Endothelial cell of umbilical vein (primary cell): ENCODE measurements at regions not wholly inside any gene's neighbourhood (a gene's known extent, or its start where the extent isn't known, plus 50 kb on each side); places are given as distances from the start of the nearest gene placed in this dataset.

Source experiments
- BruUV-seq: library from RNA; stranded (reverse); fragments of 400-500 nt; replicated peaks from 2 replicates; lab custom pipeline; 2021; lab: Mats Ljungman, UMichigan
- CTCF ChIA-PET: fragments of 300-600, 350-600 bp; sonication (Branson Sonifier 250); formaldehyde crosslinking; loops from one replicate; lab custom pipeline; 2021; ENCODE audit warnings: antibody characterized with exemption, inconsistent platforms; lab: Charles Lee
- POLR2A ChIA-PET: fragments of 300-600, 350-600 bp; sonication (Branson Sonifier 250); formaldehyde crosslinking; loops from one replicate; lab custom pipeline; 2021; ENCODE audit warnings: antibody characterized with exemption, inconsistent platforms; lab: Charles Lee
- DNase-seq: peaks from one replicate; pipeline ENCODE4 v3.0.0-alpha.2; 2011; ENCODE audit warnings: low read depth, low spot score
- FAIRE-seq: peaks from 2 replicates; lab custom pipeline; 2011; peaks lifted over from hg19 to GRCh38; lab: Jason Lieb, UNC
- H2AFZ ChIP-seq: 2 replicates; pipeline ENCODE4 v1.6.0; 2012; ENCODE audit warnings: low read depth, low read length, control low read depth, inconsistent platforms
- H3K27ac ChIP-seq: 2 replicates; pipeline ENCODE4 v1.5.1; 2011; ENCODE audit warnings: low read depth, mild to moderate bottlenecking, control low read depth, low read length, moderate library complexity; ENCODE audit not compliant: insufficient read depth
- H3K27me3 ChIP-seq, 2 experiments: 2 replicates each; pipeline versions ENCODE4 v1.6.0 to v1.6.1; 2011; ENCODE audit warnings: low read length in 2 of 2, mixed read lengths in 1 of 2; ENCODE audit not compliant: control insufficient read depth in 2 of 2, insufficient read depth in 2 of 2
- H3K36me3 ChIP-seq, 2 experiments: 2 replicates in 1 of 2; 3 replicates in 1 of 2; pipeline ENCODE4 v1.5.1; 2011; ENCODE audit warnings: low read length in 2 of 2, mild to moderate bottlenecking in 1 of 2, moderate library complexity in 1 of 2; ENCODE audit not compliant: control insufficient read depth in 2 of 2, insufficient read depth in 2 of 2; ENCODE audit errors: extremely low read depth in 1 of 2
- H3K4me1 ChIP-seq: 3 replicates; pipeline ENCODE4 v1.5.1; 2011; ENCODE audit warnings: mild to moderate bottlenecking, low read length; ENCODE audit not compliant: control insufficient read depth, insufficient read depth; ENCODE audit errors: extremely low read depth
- H3K4me2 ChIP-seq: 2 replicates; pipeline ENCODE4 v1.6.1; 2011; ENCODE audit warnings: low read length, control low read depth, mixed read lengths; ENCODE audit not compliant: insufficient read depth
- H3K4me3 ChIP-seq, 3 experiments: fragments of 200-600 bp in 1 of 3; sonication (generic), shearing (Covaris generic) in 1 of 3; replicated peaks in 1 of 3; 2 replicates each; pipeline ENCODE4 v1.5.1; 2011 to 2016; ENCODE audit warnings: control low read depth in 3 of 3, low read length in 3 of 3, mild to moderate bottlenecking in 2 of 3, inconsistent platforms in 1 of 3, low read depth in 1 of 3, moderate library complexity in 1 of 3; ENCODE audit not compliant: insufficient read depth in 1 of 3
- H3K79me2 ChIP-seq: 2 replicates; pipeline ENCODE4 v1.6.0; 2012; ENCODE audit warnings: low read length, inconsistent platforms; ENCODE audit not compliant: control insufficient read depth, insufficient read depth
- H3K9ac ChIP-seq: replicated peaks from 2 replicates; pipeline ENCODE3; 2011; ENCODE audit warnings: low read length, control low read depth; ENCODE audit not compliant: insufficient read depth; ENCODE audit errors: extremely low read depth
- H3K9me1 ChIP-seq: replicated peaks from 3 replicates; pipeline ENCODE4 v1.6.0; 2011; ENCODE audit warnings: mild to moderate bottlenecking, low read length; ENCODE audit not compliant: control insufficient read depth, insufficient read depth; ENCODE audit errors: extremely low read depth
- H3K9me3 ChIP-seq: replicated peaks from 2 replicates; pipeline ENCODE4 v1.5.1; 2012; ENCODE audit warnings: low read length, inconsistent platforms; ENCODE audit not compliant: control insufficient read depth, insufficient read depth
- H4K20me1 ChIP-seq: replicated peaks from 2 replicates; pipeline ENCODE3; 2011; ENCODE audit warnings: mild to moderate bottlenecking, low read length; ENCODE audit not compliant: control insufficient read depth, insufficient read depth; ENCODE audit errors: extremely low read depth
- CTCF ChIP-seq, 2 donors: IDR thresholded peaks; 1 replicate in 1 of 2; 2 replicates in 1 of 2; pipeline ENCODE4 v1.5.1; 2011; ENCODE audit warnings: low read length in 2 of 2, mild to moderate bottlenecking in 2 of 2, moderate library complexity in 2 of 2, control low read depth in 1 of 2, inconsistent platforms in 1 of 2, low read depth in 1 of 2; ENCODE audit not compliant: insufficient read depth in 1 of 2; ENCODE audit errors: extremely low read depth in 1 of 2
- EZH2 ChIP-seq: IDR thresholded peaks from 2 replicates; pipeline ENCODE4 v1.6.1; 2012; ENCODE audit warnings: borderline replicate concordance, low read depth, mild to moderate bottlenecking, moderate library complexity, low read length, inconsistent platforms; ENCODE audit not compliant: severe bottlenecking
- FOS ChIP-seq: IDR thresholded peaks from 2 replicates; pipeline ENCODE4 v1.6.1; 2011; ENCODE audit warnings: mild to moderate bottlenecking, low read length, moderate library complexity, borderline replicate concordance; ENCODE audit not compliant: insufficient read depth
- GATA2 ChIP-seq: IDR thresholded peaks from 2 replicates; pipeline ENCODE4 v1.7.0; 2011; ENCODE audit warnings: low read depth, mild to moderate bottlenecking, moderate library complexity, mixed read lengths, low read length; ENCODE audit not compliant: insufficient read length, insufficient read depth
- JUN ChIP-seq: IDR thresholded peaks from 2 replicates; pipeline ENCODE4 v1.6.1; 2011; ENCODE audit warnings: borderline replicate concordance, low read depth; ENCODE audit not compliant: insufficient read length, insufficient read depth
- MAX ChIP-seq: IDR thresholded peaks from 2 replicates; pipeline ENCODE4 v1.6.1; 2011; ENCODE audit not compliant: insufficient read depth, insufficient read length
- MYC ChIP-seq: IDR thresholded peaks from one replicate; pipeline ENCODE4 v1.6.1; 2011; ENCODE audit warnings: mild to moderate bottlenecking, low read depth, low read length
- POLR2A ChIP-seq: IDR thresholded peaks from 2 replicates; pipeline ENCODE4 v1.6.1; 2012; ENCODE audit warnings: low read depth, mild to moderate bottlenecking, control low read depth, low read length
- POLR2AphosphoS5 ChIP-seq: IDR thresholded peaks from 2 replicates; pipeline ENCODE4 v1.6.1; 2012; ENCODE audit warnings: low read depth, mild to moderate bottlenecking, control low read depth, low read length, moderate library complexity; ENCODE audit not compliant: insufficient read depth
- dilution Hi-C: fragments of 300-500 bp; cut with MboI; formaldehyde crosslinking; loops from one replicate; pipeline ENCODE4 v1.15.0; 2019; ENCODE audit warnings: low sequenced_read_pairs; ENCODE audit not compliant: extremely low pct_ligation_motif_present
- intact Hi-C: fragments of 100-400 bp; cut with micrococcal nuclease; formaldehyde crosslinking; loops from one replicate; pipeline ENCODE4 v1.10.0; 2022

- dilution Hi-C loops (no loop called here), intact Hi-C loops (no loop called here)
- Histone ChIP-seq H3K4me3 (no peak overlapping the region), H3K79me2 (no peaks in the 10 kb centered on the region), H3K27ac (no peak overlapping the region), H3K9ac (no peak overlapping the region), H3K36me3 (no peaks in the 10 kb centered on the region), H4K20me1 (no peaks in the 10 kb centered on the region), H3K9me3 (no peaks in the 10 kb centered on the region), H3K27me3 (no peaks in the 10 kb centered on the region), H3K4me2 (no peak overlapping the region), H3K9me1 (no peaks in the 10 kb centered on the region), H2AFZ (no peak overlapping the region), H3K4me1 (no peaks in the 10 kb centered on the region)
- TF ChIP-seq MAX = no peak
- no peak for TF ChIP-seq GATA2
- TF ChIP-seq JUN = no peak
- no peak for TF ChIP-seq EZH2
- TF ChIP-seq POLR2A = no peak
- TF ChIP-seq MYC = no peak
- no peak for TF ChIP-seq POLR2AphosphoS5
- no peak for TF ChIP-seq FOS
- no peak for TF ChIP-seq CTCF (IDR thresholded peaks at IDR 0.05; ENCODE audit: extremely low read depth in 1 of 2, insufficient read depth in 1 of 2, low read depth in 1 of 2, low read length in 2 of 2)
- no TSS peak for BruUV-seq
- CTCF ChIA-PET = no interaction called here
- FAIRE-seq (no peak), DNase-seq (no peak)
- POLR2A ChIA-PET = no interaction called here
Measured at GRCh38 chr6:90818163-90818562, 231.3 kb upstream of the MAP3K7 start.
